PFSK-1 (cell line): ENCODE measurements at regions not wholly inside any gene's neighbourhood (a gene's known extent, or its start where the extent isn't known, plus 50 kb on each side); places are given as distances from the start of the nearest gene placed in this dataset.

Experiments
- FOXP2 ChIP-seq: optimal IDR thresholded peaks from 2 replicates; pipeline ENCODE3; 2011; ENCODE audit warnings: borderline replicate concordance, control low read depth, inconsistent platforms; ENCODE audit not compliant: insufficient read depth; ENCODE audit errors: extremely low read length, extremely low read depth
- POLR2AphosphoS5 ChIP-seq: IDR thresholded peaks from 2 replicates; pipeline ENCODE4 v1.6.1; 2012; ENCODE audit warnings: low read depth, mild to moderate bottlenecking, control low read depth, low read length, moderate library complexity
- SIN3A ChIP-seq: IDR thresholded peaks from 2 replicates; pipeline ENCODE4 v1.6.1; 2012; ENCODE audit warnings: mild to moderate bottlenecking, low read length, moderate library complexity, borderline replicate concordance; ENCODE audit not compliant: insufficient read depth
- TAF1 ChIP-seq: IDR thresholded peaks from 2 replicates; pipeline ENCODE4 v1.6.1; 2012; ENCODE audit warnings: low read length, control low read depth, borderline replicate concordance; ENCODE audit not compliant: insufficient read depth
- TF ChIP-seq, protein P1 (sequence below), 2 experiments: IDR thresholded peaks; 2 replicates each; pipeline versions ENCODE4 v1.6.1 to v1.8.0; 2011 to 2012; ENCODE audit warnings: low read depth in 2 of 2, low read length in 2 of 2, control low read depth in 1 of 2, inconsistent platforms in 1 of 2, mild to moderate bottlenecking in 1 of 2, moderate library complexity in 1 of 2; ENCODE audit not compliant: insufficient read depth in 1 of 2

DNA sequence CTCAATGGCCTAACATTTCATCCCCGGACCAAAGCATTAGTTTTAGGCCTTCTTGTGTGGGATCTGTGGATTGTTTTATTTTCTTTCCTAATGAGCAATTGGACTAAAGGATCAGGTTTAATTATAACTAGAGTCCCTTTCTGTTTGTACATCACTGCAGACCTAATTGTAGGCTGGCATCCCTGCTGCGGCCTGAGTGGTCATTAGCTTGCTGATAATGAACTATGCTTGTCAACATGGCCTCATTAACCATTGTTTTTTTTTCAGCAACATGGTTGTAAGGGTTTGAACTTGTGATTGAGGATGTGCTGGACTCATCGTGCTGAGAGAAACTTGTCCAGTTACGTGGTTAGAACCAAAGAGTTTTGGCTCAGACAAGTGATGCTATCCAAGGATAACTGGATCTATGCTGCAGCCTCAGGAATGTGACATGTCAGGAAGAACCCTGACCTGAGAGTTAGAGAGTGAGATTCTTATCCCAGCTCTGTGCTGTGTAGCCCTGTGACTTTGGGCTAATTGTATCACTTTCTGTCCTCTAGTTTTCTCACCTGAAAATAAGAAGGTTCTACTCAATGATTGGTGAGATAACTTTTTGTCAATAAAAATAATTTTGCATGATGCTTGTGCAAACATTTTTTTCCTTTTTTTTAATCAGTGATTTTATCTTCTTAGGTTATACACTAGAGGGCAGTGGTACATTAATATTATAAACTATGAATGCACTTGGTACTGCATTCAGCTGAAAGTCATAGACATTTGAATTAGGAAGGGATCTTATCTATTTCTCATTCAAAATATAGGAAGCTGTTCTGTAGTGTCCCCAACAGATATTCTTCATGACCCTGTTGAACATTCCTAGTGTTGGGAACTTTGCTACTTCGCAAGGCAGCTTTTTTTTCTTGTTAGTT is 140.9 kb downstream of the RNF144B start:
- no peak for TF ChIP-seq TAF1
- no peak for TF ChIP-seq POLR2AphosphoS5
- TF ChIP-seq, protein P1, sequence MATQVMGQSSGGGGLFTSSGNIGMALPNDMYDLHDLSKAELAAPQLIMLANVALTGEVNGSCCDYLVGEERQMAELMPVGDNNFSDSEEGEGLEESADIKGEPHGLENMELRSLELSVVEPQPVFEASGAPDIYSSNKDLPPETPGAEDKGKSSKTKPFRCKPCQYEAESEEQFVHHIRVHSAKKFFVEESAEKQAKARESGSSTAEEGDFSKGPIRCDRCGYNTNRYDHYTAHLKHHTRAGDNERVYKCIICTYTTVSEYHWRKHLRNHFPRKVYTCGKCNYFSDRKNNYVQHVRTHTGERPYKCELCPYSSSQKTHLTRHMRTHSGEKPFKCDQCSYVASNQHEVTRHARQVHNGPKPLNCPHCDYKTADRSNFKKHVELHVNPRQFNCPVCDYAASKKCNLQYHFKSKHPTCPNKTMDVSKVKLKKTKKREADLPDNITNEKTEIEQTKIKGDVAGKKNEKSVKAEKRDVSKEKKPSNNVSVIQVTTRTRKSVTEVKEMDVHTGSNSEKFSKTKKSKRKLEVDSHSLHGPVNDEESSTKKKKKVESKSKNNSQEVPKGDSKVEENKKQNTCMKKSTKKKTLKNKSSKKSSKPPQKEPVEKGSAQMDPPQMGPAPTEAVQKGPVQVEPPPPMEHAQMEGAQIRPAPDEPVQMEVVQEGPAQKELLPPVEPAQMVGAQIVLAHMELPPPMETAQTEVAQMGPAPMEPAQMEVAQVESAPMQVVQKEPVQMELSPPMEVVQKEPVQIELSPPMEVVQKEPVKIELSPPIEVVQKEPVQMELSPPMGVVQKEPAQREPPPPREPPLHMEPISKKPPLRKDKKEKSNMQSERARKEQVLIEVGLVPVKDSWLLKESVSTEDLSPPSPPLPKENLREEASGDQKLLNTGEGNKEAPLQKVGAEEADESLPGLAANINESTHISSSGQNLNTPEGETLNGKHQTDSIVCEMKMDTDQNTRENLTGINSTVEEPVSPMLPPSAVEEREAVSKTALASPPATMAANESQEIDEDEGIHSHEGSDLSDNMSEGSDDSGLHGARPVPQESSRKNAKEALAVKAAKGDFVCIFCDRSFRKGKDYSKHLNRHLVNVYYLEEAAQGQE (IDR thresholded peaks at IDR 0.05; ENCODE audit: insufficient read depth in 1 of 2, low read depth in 2 of 2, low read length in 2 of 2): no peak
- no peak for TF ChIP-seq FOXP2
- no peak for TF ChIP-seq SIN3A
